Brain microvascular endothelial cell (primary cell): ENCODE measurements at regions not wholly inside any gene's neighbourhood (a gene's known extent, or its start where the extent isn't known, plus 50 kb on each side); places are given as distances from the start of the nearest gene placed in this dataset.

ENCODE experiments used
- DNase-seq: peaks from one replicate; pipeline ENCODE4 v3.0.0-alpha.2; 2020
- H3K27ac ChIP-seq: fragments of 250-450 bp; sonication (Bioruptor Pico); 2 replicates; pipeline ENCODE4 v1.5.1; 2020; ENCODE audit warnings: mild to moderate bottlenecking, moderate library complexity
- H3K27me3 ChIP-seq: fragments of 250-450 bp; sonication (Bioruptor Pico); replicated peaks from 2 replicates; pipeline ENCODE4 v1.5.1; 2020; ENCODE audit warnings: mild to moderate bottlenecking
- H3K36me3 ChIP-seq: fragments of 250-450 bp; sonication (Bioruptor Pico); replicated peaks from 2 replicates; pipeline ENCODE4 v1.5.1; 2020; ENCODE audit warnings: mild to moderate bottlenecking
- H3K4me3 ChIP-seq: 2 replicates; pipeline ENCODE4 v1.5.1; 2011; ENCODE audit warnings: low read depth, mild to moderate bottlenecking, control low read depth, low read length, moderate library complexity
- CTCF ChIP-seq: IDR thresholded peaks from 2 replicates; pipeline ENCODE4 v1.5.1; 2011; ENCODE audit warnings: low read depth, mild to moderate bottlenecking, moderate library complexity, low read length, control low read depth, inconsistent platforms; ENCODE audit errors: missing control alignments
- in situ Hi-C: cut with HindIII; loops from 2 replicates; pipeline ENCODE4 v1.10.0; 2017; ENCODE audit warnings: low sequenced_read_pairs, low pct_ligation_motif_present

GRCh38 chr3:43854916-43855315 is 164.2 kb downstream of the ABHD5 start:
- in situ Hi-C loops: loop anchor here (25.0 kb wide), 1 partner anchor 93 kb away; no protein-coding TSS in a partner anchor
- H3K27me3 ChIP-seq: no peaks in the 10 kb centered on the region
- H3K27ac ChIP-seq: no peak overlapping the region
- H3K4me3 ChIP-seq: no peak overlapping the region
- TF ChIP-seq CTCF: no peak
- H3K36me3 ChIP-seq: no peaks in the 10 kb centered on the region
- no peak for DNase-seq

- Histone ChIP-seq H3K36me3 (no peaks in the 10 kb centered on the region), H3K27ac (no peak overlapping the region), H3K4me3 (no peak overlapping the region), H3K27me3 (no peaks in the 10 kb centered on the region)
- in situ Hi-C loops: loop anchor here (25.0 kb wide), 1 partner anchor 93 kb away; no protein-coding TSS in a partner anchor
- TF ChIP-seq CTCF: peak; percentile 93
- peak; percentile 48 for DNase-seq
Measured at GRCh38 chr3:43855674-43856299, 165.0 kb downstream of the ABHD5 start.

- in situ Hi-C loops: loop anchor here (25.0 kb wide), 1 partner anchor 94 kb away; no protein-coding TSS in a partner anchor
- no peak for TF ChIP-seq CTCF
Measured at GRCh38 chr3:43856351-43856750, 165.6 kb downstream of the ABHD5 start.

DNA sequence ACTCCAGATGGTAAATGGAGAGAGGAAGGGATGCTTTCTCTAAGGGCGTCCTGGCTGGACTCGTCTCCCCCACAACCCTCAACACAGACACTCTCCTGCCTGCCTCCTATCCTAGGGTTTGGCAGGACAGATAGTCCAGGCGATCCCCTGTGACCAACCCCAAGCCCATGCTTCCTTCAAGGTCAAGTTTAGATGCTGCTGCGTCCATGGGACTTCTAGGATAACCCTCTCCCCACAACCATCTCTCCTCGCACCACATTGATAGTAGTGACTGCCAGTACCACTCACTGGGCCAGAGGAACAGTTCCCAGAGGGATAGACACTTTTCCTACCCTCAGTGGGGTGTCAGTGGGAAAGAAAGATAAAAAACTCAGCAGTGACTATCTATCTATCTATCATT is 166.0 kb downstream of the ABHD5 start:
- DNase-seq: no peak
- Histone ChIP-seq H3K36me3 (no peaks in the 10 kb centered on the region), H3K27ac (no peak overlapping the region), H3K4me3 (no peak overlapping the region), H3K27me3 (no peaks in the 10 kb centered on the region)
- in situ Hi-C loops: loop anchor here (25.0 kb wide), 1 partner anchor 94 kb away; no protein-coding TSS in a partner anchor
- no peak for TF ChIP-seq CTCF

More at GRCh38 chr3:43856351-43856750, 165.6 kb downstream of the ABHD5 start:
- Histone ChIP-seq H3K36me3 (no peaks in the 10 kb centered on the region), H3K4me3 (no peak overlapping the region), H3K27ac (no peak overlapping the region), H3K27me3 (no peaks in the 10 kb centered on the region)
- DNase-seq: no peak

- H3K4me3 ChIP-seq: no peak overlapping the region
- no peak overlapping the region for H3K27ac ChIP-seq
- DNase-seq: peak; percentile 55
- H3K36me3 ChIP-seq: no peaks in the 10 kb centered on the region
- no peak for TF ChIP-seq CTCF
- H3K27me3 ChIP-seq: no peaks in the 10 kb centered on the region
- in situ Hi-C loops: loop anchor here (25.0 kb wide), 1 partner anchor 95 kb away; no protein-coding TSS in a partner anchor
Measured at GRCh38 chr3:43857361-43858293, 166.9 kb downstream of the ABHD5 start.
